ENCODE measurements at regions not wholly inside any gene's neighbourhood (a gene's known extent, or its start where the extent isn't known, plus 50 kb on each side); places are given as distances from the start of the nearest gene placed in this dataset.
"Not testable (repeated sequence)": the region's sequence is repeated elsewhere in the genome, so short reads cannot be mapped to it uniquely, and the experiment has no call there.

GRCh38 chr2:121049950-121050585 is 234.9 kb downstream of the TFCP2L1 start:
- DNase-seq (ENCODE audit: low spot score): no peak

GRCh38 chr2:121051311-121051710 is 233.7 kb downstream of the TFCP2L1 start:
- DNase-seq (ENCODE audit: low spot score): no peak

GRCh38 chr2:121052023-121052422 is 233.0 kb downstream of the TFCP2L1 start:
- DNase-seq (ENCODE audit: low spot score): no peak

- no peak for DNase-seq (ENCODE audit: low spot score)
These were observed 232.5 kb downstream of the TFCP2L1 start for GRCh38 chr2:121052521-121052920.

GRCh38 chr2:121055088-121055487 is 229.9 kb downstream of the TFCP2L1 start:
- DNase-seq (ENCODE audit: low spot score): no peak

GRCh38 chr2:121055501-121055900 is 229.5 kb downstream of the TFCP2L1 start:
- DNase-seq (ENCODE audit: low spot score): no peak

GRCh38 chr2:121058852-121059558 is 226.0 kb downstream of the TFCP2L1 start:
- no peak for DNase-seq (ENCODE audit: low spot score)

- DNase-seq (ENCODE audit: low spot score): no peak
These were observed 225.1 kb downstream of the TFCP2L1 start for GRCh38 chr2:121059651-121060649.

GRCh38 chr2:121061633-121062032 is 223.4 kb downstream of the TFCP2L1 start:
- no peak for DNase-seq (ENCODE audit: low spot score)

GRCh38 chr2:121063471-121063870 is 221.5 kb downstream of the TFCP2L1 start:
- peak; percentile 28 for DNase-seq (ENCODE audit: low spot score)

GRCh38 chr2:121064186-121064585 is 220.8 kb downstream of the TFCP2L1 start:
- DNase-seq (ENCODE audit: low spot score): no peak

GRCh38 chr2:121065239-121065638 is 219.8 kb downstream of the TFCP2L1 start:
- no peak for DNase-seq (ENCODE audit: low spot score)

GRCh38 chr2:121066526-121066925 is 218.5 kb downstream of the TFCP2L1 start:
- DNase-seq (ENCODE audit: low spot score): no peak

- no peak for DNase-seq (ENCODE audit: low spot score)
These were observed 216.2 kb downstream of the TFCP2L1 start for GRCh38 chr2:121068851-121069250.

- no peak for DNase-seq (ENCODE audit: low spot score)
These were observed 215.5 kb downstream of the TFCP2L1 start for GRCh38 chr2:121069434-121069969.

- DNase-seq (ENCODE audit: low spot score): not testable (repeated sequence)
These were observed 214.9 kb downstream of the TFCP2L1 start for GRCh38 chr2:121070061-121070460.

GRCh38 chr2:121071034-121071504 is 213.9 kb downstream of the TFCP2L1 start:
- peak; percentile 45 for DNase-seq (ENCODE audit: low spot score)

GRCh38 chr2:121072784-121073183 is 212.2 kb downstream of the TFCP2L1 start:
- no peak for DNase-seq (ENCODE audit: low spot score)

- no peak for DNase-seq (ENCODE audit: low spot score)
These were observed 211.4 kb downstream of the TFCP2L1 start for GRCh38 chr2:121073320-121074210.

GRCh38 chr2:121074293-121074932 is 210.6 kb downstream of the TFCP2L1 start:
- DNase-seq (ENCODE audit: low spot score): no peak
